Stimulated activated CD8-positive, alpha-beta memory T cell treated with anti-CD3 and anti-CD28 coated beads, Interleukin-4, amount 100 ng/mL, for 4 hours (primary cell): ENCODE measurements at regions not wholly inside any gene's neighbourhood (a gene's known extent, or its start where the extent isn't known, plus 50 kb on each side); places are given as distances from the start of the nearest gene placed in this dataset.
"Not testable (repeated sequence)": the region's sequence is repeated elsewhere in the genome, so short reads cannot be mapped to it uniquely, and the experiment has no call there.

Experiments used
- DNase-seq, 2 donors: peaks; one replicate each; pipeline ENCODE4 v3.0.0-alpha.2; 2020; ENCODE audit warnings: low read depth in 2 of 2, low spot score in 1 of 2

GRCh38 chr16:55061126-55061525, 130.5 kb downstream of the IRX5 start:
- no peak for DNase-seq

- DNase-seq: no peak
Measured at GRCh38 chr16:55062442-55062841, 131.8 kb downstream of the IRX5 start.

GRCh38 chr16:55072976-55073375, 142.3 kb downstream of the IRX5 start:
- no peak for DNase-seq

GRCh38 chr16:55073830-55074229, 143.2 kb downstream of the IRX5 start:
- no peak for DNase-seq

GRCh38 chr16:55075208-55075607, 144.5 kb downstream of the IRX5 start:
- DNase-seq: not testable (repeated sequence)

GRCh38 chr16:55076053-55076452, 145.4 kb downstream of the IRX5 start:
- DNase-seq: no peak

GRCh38 chr16:55077266-55077665, 146.6 kb downstream of the IRX5 start:
- DNase-seq: no peak

- no peak for DNase-seq
Measured at GRCh38 chr16:55078153-55078552, 147.5 kb downstream of the IRX5 start.

- no peak for DNase-seq
Measured at GRCh38 chr16:55078699-55079410, 148.2 kb downstream of the IRX5 start.

GRCh38 chr16:55081622-55082590, 151.2 kb downstream of the IRX5 start:
- no peak for DNase-seq

- no peak for DNase-seq
Measured at GRCh38 chr16:55082591-55082976, 151.9 kb downstream of the IRX5 start.

GRCh38 chr16:55083052-55083451, 152.4 kb downstream of the IRX5 start:
- DNase-seq: no peak

- DNase-seq: no peak
Measured at GRCh38 chr16:55088098-55088497, 157.4 kb downstream of the IRX5 start.

- DNase-seq: no peak
Measured at GRCh38 chr16:55089600-55089999, 158.9 kb downstream of the IRX5 start.

- DNase-seq: no peak
Measured at GRCh38 chr16:55091213-55091870, 160.7 kb downstream of the IRX5 start.

GRCh38 chr16:55091871-55092230, 161.2 kb downstream of the IRX5 start:
- no peak for DNase-seq

- no peak for DNase-seq
Measured at GRCh38 chr16:55100100-55100499, 169.4 kb downstream of the IRX5 start.

- no peak for DNase-seq
Measured at GRCh38 chr16:55101026-55101425, 170.4 kb downstream of the IRX5 start.

- DNase-seq: no peak
Measured at GRCh38 chr16:55102077-55102476, 171.4 kb downstream of the IRX5 start.

GRCh38 chr16:55102531-55102930, 171.9 kb downstream of the IRX5 start:
- DNase-seq: no peak

- no peak for DNase-seq
Measured at GRCh38 chr16:55107851-55108250, 177.2 kb downstream of the IRX5 start.

- DNase-seq: no peak
Measured at GRCh38 chr16:55113210-55113609, 182.5 kb downstream of the IRX5 start.
